T47D (cell line): ENCODE measurements at regions not wholly inside any gene's neighbourhood (a gene's known extent, or its start where the extent isn't known, plus 50 kb on each side); places are given as distances from the start of the nearest gene placed in this dataset.
A peak's percentile ranks its signal among the peaks of the same experiment; 100 is the strongest.

Experiments
- DNase-seq, 2 experiments: peaks; one replicate each; pipeline versions ENCODE4 v3.0.0 to v3.0.0-alpha.2; 2011 to 2012; ENCODE audit warnings: low read depth in 1 of 2, low spot score in 1 of 2
- JUND ChIP-seq: IDR thresholded peaks from 2 replicates; pipeline ENCODE4 v1.6.1; 2012; ENCODE audit warnings: low read depth
- in situ Hi-C: cut with HindIII; loops from 2 replicates; pipeline ENCODE4 v1.10.0; 2016; ENCODE audit warnings: low sequenced_read_pairs, low pct_unique_long_range_greater_than_20kb

GRCh38 chr1:4594286-4594991 is 60.0 kb upstream of the AJAP1 start:
- DNase-seq, result peak; percentile 2 to 23
- no peak for TF ChIP-seq JUND
- in situ Hi-C loops, result no loop called here

GRCh38 chr1:4595341-4596225 is 58.8 kb upstream of the AJAP1 start:
- in situ Hi-C loops, result no loop called here
- DNase-seq, result no peak
- TF ChIP-seq JUND, result no peak

- no peak for TF ChIP-seq JUND
- in situ Hi-C loops, result no loop called here
- DNase-seq, result no peak
These were observed 57.9 kb upstream of the AJAP1 start for GRCh38 chr1:4596486-4596885.

GRCh38 chr1:4597020-4597419 is 57.4 kb upstream of the AJAP1 start:
- TF ChIP-seq JUND, result no peak
- in situ Hi-C loops, result no loop called here
- no peak for DNase-seq

GRCh38 chr1:4598561-4598960 is 55.8 kb upstream of the AJAP1 start:
- in situ Hi-C loops, result no loop called here
- no peak for TF ChIP-seq JUND
- DNase-seq, result no peak

GRCh38 chr1:4599521-4599920 is 54.9 kb upstream of the AJAP1 start:
- in situ Hi-C loops, result no loop called here
- no peak for DNase-seq
- no peak for TF ChIP-seq JUND

- DNase-seq, result no peak
- no peak for TF ChIP-seq JUND
- in situ Hi-C loops, result no loop called here
These were observed 54.4 kb upstream of the AJAP1 start for GRCh38 chr1:4599951-4600481.

- DNase-seq, result no peak
- in situ Hi-C loops, result no loop called here
- no peak for TF ChIP-seq JUND
These were observed 53.6 kb upstream of the AJAP1 start for GRCh38 chr1:4600615-4601460.

GRCh38 chr1:4601941-4602340 is 52.5 kb upstream of the AJAP1 start:
- no peak for DNase-seq
- no peak for TF ChIP-seq JUND
- in situ Hi-C loops, result no loop called here

GRCh38 chr1:4602462-4603294 is 51.7 kb upstream of the AJAP1 start:
- TF ChIP-seq JUND, result no peak
- in situ Hi-C loops, result no loop called here
- DNase-seq, result no peak

- no peak for TF ChIP-seq JUND
- in situ Hi-C loops, result no loop called here
- DNase-seq, result no peak
These were observed 50.9 kb upstream of the AJAP1 start for GRCh38 chr1:4603295-4604110.
